HG03520 (cell line): ENCODE measurements at regions not wholly inside any gene's neighbourhood (a gene's known extent, or its start where the extent isn't known, plus 50 kb on each side); places are given as distances from the start of the nearest gene placed in this dataset.
"Not testable (repeated sequence)": the region's sequence is repeated elsewhere in the genome, so short reads cannot be mapped to it uniquely, and the experiment has no call there.

Experiments
- ATAC-seq: cut with Tn5 transposase; IDR thresholded peaks from one replicate; pipeline ENCODE4 v1.9.1; 2021; ENCODE audit warnings: mild to moderate bottlenecking, moderate library complexity; ENCODE audit not compliant: unreplicated experiment

- no peak for ATAC-seq
Observed at GRCh38 chr2:187075671-187076070, 226.7 kb upstream of the ZSWIM2 start.

DNA sequence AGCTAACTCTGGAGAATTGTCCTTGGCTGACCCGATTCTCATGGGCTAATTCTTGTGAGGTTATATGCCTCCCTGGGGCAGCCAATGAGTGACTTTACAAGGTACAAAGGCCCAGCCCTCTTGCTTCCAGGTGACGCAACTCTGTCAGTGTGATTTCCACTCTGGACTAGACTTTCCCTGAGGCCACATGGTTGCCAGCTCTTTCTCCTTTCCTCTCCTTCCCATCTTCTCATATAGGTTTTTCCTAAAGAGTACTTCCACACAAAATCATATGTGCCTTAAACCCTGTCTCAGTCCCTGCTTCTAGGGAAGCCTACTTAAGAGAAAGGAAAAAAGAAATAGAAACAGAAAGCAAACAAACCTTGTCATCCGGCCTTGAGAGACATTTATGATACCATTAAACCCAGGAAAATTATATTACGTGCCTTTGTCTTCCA is 226.2 kb upstream of the ZSWIM2 start:
- no peak for ATAC-seq

DNA sequence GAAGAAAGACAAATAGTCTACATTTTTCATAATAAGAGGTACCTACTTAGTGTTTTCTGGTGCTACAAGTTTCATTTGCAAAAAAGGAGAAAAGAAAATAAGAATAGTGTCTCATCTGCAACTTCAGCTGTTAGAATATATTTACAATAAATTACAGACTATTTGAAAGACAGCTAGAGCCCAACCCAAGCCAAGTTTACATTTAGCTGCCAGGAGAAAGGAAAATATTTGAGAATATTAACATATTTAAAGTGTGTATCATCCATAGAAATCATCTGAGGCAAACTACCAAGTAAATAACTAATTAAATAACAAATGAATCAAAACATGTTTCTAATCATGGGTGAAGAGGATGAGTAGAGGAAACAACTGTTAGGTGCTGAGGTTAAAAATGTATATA is 209.2 kb upstream of the ZSWIM2 start:
- no peak for ATAC-seq

- ATAC-seq, result no peak
Observed at GRCh38 chr2:187057466-187057865, 208.5 kb upstream of the ZSWIM2 start.

- ATAC-seq, result no peak
Observed at GRCh38 chr2:187056416-187057334, 207.7 kb upstream of the ZSWIM2 start.

DNA sequence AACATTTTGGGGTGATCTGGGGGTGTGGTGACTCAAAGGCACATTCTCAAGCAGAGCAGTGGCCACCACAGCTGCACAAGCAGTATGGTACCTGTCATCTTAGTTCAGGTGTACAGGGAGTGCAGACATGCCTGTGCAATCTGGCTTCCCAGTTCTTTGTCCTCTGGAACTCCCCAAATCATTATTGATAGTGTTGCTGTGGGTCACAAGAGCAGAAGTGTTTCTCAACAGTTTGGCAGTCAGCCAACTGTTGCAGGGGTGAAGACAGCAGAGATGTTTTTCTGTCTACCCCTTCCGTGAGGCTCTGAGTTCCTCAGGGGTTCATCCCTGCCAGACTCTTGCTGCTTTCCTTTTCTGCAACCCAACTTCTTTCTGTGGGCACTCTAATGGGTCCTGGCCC is 206.5 kb upstream of the ZSWIM2 start:
- no peak for ATAC-seq

DNA sequence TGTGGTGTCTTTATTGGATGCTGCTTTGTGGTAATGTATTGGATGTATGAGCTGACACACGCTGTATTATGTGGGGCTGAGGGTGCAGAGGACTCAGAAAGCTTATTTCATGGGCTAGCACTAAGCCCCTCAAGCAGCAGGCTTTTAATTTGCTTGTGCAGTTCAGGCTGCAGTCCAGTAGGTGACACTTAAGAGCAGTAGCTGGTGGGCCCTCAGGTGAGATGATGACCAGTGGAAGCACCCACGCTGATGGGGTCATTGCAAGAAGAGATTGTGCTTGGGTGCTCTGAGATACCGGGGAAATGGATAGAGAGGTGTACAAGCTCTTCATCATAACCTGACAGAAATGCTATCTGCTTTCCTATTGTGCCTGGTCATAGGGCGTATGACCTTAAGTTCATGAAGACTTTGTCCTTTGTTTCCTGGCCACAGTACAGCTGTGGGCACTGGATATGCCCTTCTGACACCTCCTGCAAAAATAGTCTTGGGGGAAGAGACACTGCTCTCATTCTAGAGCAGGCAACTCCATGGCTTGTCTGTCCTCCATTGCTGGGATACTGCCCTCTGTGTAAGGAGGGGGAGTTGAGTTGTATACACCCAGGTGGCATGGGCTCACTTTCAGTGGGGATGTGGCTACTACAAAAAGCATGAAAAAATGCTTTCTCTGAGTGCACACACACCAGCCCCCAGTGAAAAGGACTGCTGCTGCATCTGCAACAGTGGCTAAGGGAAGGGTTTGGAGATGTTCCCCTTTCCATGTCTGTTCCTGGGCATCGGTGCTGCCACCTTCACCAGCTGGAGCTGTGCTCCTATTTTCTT is 205.7 kb upstream of the ZSWIM2 start:
- ATAC-seq, result peak; percentile 32

GRCh38 chr2:187051350-187051749 is 202.4 kb upstream of the ZSWIM2 start:
- ATAC-seq, result peak; percentile 91

DNA sequence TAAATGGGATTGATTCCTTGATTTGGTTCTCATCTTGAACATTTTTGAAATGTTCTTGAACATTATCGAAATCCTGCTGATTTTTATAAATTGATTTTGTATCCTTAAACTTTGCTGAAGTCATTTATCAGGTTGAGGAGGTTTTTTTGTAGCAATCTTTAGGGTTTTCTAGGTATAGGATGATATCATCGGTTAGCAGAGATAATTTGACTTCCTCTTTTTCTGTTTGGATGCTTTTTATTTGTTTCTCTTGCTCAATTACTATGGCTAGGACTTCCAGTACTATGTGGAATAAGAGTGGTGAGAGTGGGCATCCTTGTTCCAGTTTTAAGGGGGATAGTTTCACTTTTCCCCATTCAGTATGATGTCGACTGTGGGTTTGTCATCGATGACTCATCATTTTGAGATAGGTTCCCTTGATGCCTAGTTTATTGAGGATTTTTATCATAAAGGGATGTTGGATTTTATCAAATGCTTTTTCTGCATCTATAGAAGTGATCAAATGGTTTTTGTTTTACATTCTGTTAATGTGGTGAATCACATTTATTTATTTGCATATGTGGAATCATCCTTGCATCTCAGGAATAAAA is 201.5 kb upstream of the ZSWIM2 start:
- no peak for ATAC-seq

DNA sequence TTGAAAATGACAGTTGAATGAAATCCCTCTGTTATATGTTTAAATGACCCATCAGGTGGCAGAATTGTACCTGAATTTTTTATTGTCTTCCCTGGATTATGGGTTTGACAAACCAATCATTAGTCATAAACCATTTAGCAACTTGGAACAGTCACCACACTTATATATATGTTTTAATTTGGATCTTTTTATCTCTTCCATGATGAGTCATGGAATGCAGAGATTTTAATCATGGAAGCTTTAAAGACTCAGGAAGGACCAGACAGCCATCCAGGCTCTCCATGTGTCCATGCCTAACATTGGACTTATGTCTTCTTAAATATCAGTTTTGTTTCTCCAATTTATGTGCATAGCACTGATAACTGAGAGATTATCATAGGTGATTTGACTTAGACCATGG is 188.3 kb upstream of the ZSWIM2 start:
- ATAC-seq, result no peak

GRCh38 chr2:187034434-187034833 is 185.5 kb upstream of the ZSWIM2 start:
- no peak for ATAC-seq

- no peak for ATAC-seq
Observed at GRCh38 chr2:187024739-187025138, 175.8 kb upstream of the ZSWIM2 start.

GRCh38 chr2:187023996-187024395 is 175.0 kb upstream of the ZSWIM2 start:
- not testable (repeated sequence) for ATAC-seq

DNA sequence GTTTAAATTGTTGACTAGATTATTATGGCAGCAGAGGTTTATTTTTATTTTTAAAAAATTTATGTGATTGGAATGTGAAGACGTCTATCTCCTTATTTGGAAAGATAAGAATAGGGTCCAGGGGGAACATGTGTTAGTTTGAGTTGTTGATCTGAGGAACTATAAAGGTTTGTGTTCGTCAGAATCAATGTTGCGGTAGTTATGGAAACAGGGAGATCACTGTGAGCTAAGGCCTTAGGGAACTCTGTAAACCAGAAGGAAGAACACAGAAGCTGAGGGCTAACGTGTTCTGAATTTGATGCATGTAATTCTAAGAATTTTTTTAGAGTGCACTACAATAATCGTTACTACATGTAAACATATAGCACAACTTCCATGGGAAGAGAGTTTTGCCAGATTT is 168.5 kb upstream of the ZSWIM2 start:
- ATAC-seq, result no peak

DNA sequence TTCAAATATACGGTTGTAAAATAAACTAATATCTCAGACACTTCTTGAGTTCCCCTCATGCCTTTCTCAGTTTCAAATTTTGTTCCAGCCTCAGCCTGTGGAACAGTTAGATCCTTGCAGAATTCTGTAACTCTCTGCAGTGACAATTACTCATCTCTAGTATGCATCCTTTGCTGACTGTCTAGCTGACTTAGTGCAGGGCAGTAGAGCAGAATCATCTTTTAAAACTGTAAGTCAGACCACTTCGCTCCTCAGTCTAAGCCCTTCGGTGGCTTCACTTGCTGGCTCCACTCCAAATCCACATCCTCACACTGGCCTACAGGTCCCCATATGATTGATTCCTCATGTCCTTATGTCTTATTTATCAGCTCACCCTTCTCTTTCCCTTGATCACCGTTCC is 164.1 kb upstream of the ZSWIM2 start:
- ATAC-seq, result no peak

GRCh38 chr2:187011206-187011832 is 162.3 kb upstream of the ZSWIM2 start:
- ATAC-seq, result no peak

- no peak for ATAC-seq
Observed at GRCh38 chr2:187009483-187010239, 160.7 kb upstream of the ZSWIM2 start.

DNA sequence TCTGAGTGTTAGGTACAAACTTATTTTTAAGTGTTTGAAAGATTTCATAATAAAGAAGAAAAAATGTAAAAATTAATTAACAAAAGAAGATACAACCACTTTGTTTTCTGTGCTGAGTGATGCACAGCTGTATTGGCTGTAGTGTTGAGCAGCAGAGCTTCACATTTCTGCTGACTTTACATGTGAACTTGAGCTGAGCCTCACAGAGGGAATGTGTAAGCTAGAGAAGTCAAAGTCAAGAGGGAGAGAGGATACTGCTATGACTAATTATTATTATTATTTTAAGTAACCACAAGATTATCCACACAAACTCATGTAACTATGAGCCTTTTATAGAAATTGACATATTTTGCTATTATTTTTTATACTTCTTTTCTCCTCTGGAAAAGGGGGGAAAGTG is 159.1 kb upstream of the ZSWIM2 start:
- ATAC-seq, result no peak

- no peak for ATAC-seq
Observed at GRCh38 chr2:187003611-187004010, 154.6 kb upstream of the ZSWIM2 start.

GRCh38 chr2:187003038-187003554 is 154.1 kb upstream of the ZSWIM2 start:
- no peak for ATAC-seq
